HepG2 (cell line): ENCODE measurements at regions not wholly inside any gene's neighbourhood (a gene's known extent, or its start where the extent isn't known, plus 50 kb on each side); places are given as distances from the start of the nearest gene placed in this dataset.

Experiments
- ATAC-seq: fragments of 200-7000 bp; cut with Tn5 transposase; 3 replicates; pipeline ENCODE4 v1.9.1; 2020; ENCODE audit warnings: mild to moderate bottlenecking, moderate library complexity
- BruUV-seq: library from RNA; stranded (reverse); fragments of 400-500 nt; replicated peaks from 2 replicates; lab custom pipeline; 2021; lab: Mats Ljungman, UMichigan
- CTCF ChIA-PET: fragments of 300-600 bp; formaldehyde crosslinking; extraction: SDS; loops from one replicate; lab custom pipeline; 2021; ENCODE audit warnings: low total read pairs, inconsistent platforms, low intra/inter-chr PET ratio; lab: Yijun Ruan, JAX
- POLR2A ChIA-PET: fragments of 350-600 bp; sonication (Branson Sonifier 250); formaldehyde crosslinking; loops from one replicate; lab custom pipeline; 2020; ENCODE audit warnings: antibody characterized with exemption, inconsistent platforms; lab: Yijun Ruan, JAX
- DNase-seq: peaks from one replicate; pipeline ENCODE4 v3.0.0-alpha.2; 2015; ENCODE audit warnings: low spot score
- FAIRE-seq: peaks from 3 replicates; lab custom pipeline; 2011; peaks lifted over from hg19 to GRCh38; lab: Jason Lieb, UNC
- H2AFZ ChIP-seq: one replicate; pipeline ENCODE4 v1.6.1; 2011; ENCODE audit warnings: low read length, inconsistent platforms
- H3K27ac ChIP-seq: fragments of 300-600 bp; 3 replicates; pipeline ENCODE4 v1.8.0; 2011; ENCODE audit warnings: mixed run types, mild to moderate bottlenecking, mixed read lengths, low read length, inconsistent platforms; ENCODE audit not compliant: insufficient read depth; ENCODE audit errors: extremely low read length
- H3K27me3 ChIP-seq, 2 experiments: fragments of 200-600 bp in 1 of 2; 2 replicates in 1 of 2; 3 replicates in 1 of 2; pipeline versions ENCODE4 v1.6.0 to v1.8.0; 2011; ENCODE audit warnings: low read length in 2 of 2, mild to moderate bottlenecking in 2 of 2, moderate library complexity in 2 of 2, inconsistent platforms in 1 of 2; ENCODE audit not compliant: insufficient read depth in 2 of 2, control insufficient read depth in 1 of 2
- H3K36me3 ChIP-seq, 2 experiments: fragments of 200-600 bp in 1 of 2; replicated peaks in 1 of 2; 2 replicates in 1 of 2; 3 replicates in 1 of 2; pipeline versions ENCODE4 v1.5.1 to v1.8.0; 2011; ENCODE audit warnings: low read length in 2 of 2, inconsistent platforms in 1 of 2; ENCODE audit not compliant: insufficient read depth in 2 of 2, control insufficient read depth in 1 of 2
- H3K4me1 ChIP-seq: 2 replicates; pipeline ENCODE4 v1.5.1; 2012; ENCODE audit warnings: low read length, inconsistent platforms; ENCODE audit not compliant: insufficient read depth
- H3K4me2 ChIP-seq: 2 replicates; pipeline ENCODE4 v1.6.0; 2011; ENCODE audit warnings: low read depth, low read length, inconsistent platforms
- H3K4me3 ChIP-seq, 3 experiments: fragments of 200-600 bp in 1 of 3; sonication (generic), shearing (Covaris generic) in 1 of 3; replicated peaks in 1 of 3; 2 replicates each; pipeline ENCODE4 v1.5.1; 2011 to 2016; ENCODE audit warnings: low read length in 3 of 3, inconsistent platforms in 2 of 3, low read depth in 2 of 3, mild to moderate bottlenecking in 2 of 3, control low read depth in 1 of 3, mixed read lengths in 1 of 3; ENCODE audit not compliant: insufficient read depth in 1 of 3
- H3K79me2 ChIP-seq: one replicate; pipeline ENCODE4 v1.6.1; 2011; ENCODE audit warnings: low read length, inconsistent platforms; ENCODE audit not compliant: insufficient read depth
- H3K9ac ChIP-seq: 2 replicates; pipeline ENCODE4 v1.6.0; 2011; ENCODE audit warnings: mild to moderate bottlenecking, low read depth, low read length, inconsistent platforms; ENCODE audit not compliant: insufficient read depth
- H3K9me3 ChIP-seq: 2 replicates; pipeline ENCODE4 v1.5.1; 2012; ENCODE audit warnings: mild to moderate bottlenecking, low read length
- H4K20me1 ChIP-seq: 2 replicates; pipeline ENCODE4 v1.6.0; 2011; ENCODE audit warnings: inconsistent platforms, mild to moderate bottlenecking, low read length, moderate library complexity; ENCODE audit not compliant: insufficient read depth
- AHR ChIP-seq: IDR thresholded peaks from 2 replicates; pipeline ENCODE4 v1.6.1; 2018; ENCODE audit warnings: missing genetic modification reagents, missing compliant biosample characterization
- BRCA1 ChIP-seq: sonication (generic); formaldehyde crosslinking; IDR thresholded peaks from 2 replicates; pipeline ENCODE4 v1.4.0; 2020; ENCODE audit warnings: missing genetic modification reagents
- CHD4 ChIP-seq: fragments of 200-600 bp; sonication (generic); IDR thresholded peaks from 2 replicates; pipeline ENCODE4 v1.7.0; 2017; ENCODE audit warnings: mild to moderate bottlenecking, low read length, borderline replicate concordance
- E2F1 ChIP-seq: sonication (generic); formaldehyde crosslinking; IDR thresholded peaks from 2 replicates; pipeline ENCODE4 v1.5.0; 2020; ENCODE audit warnings: missing genetic modification reagents
- SALL1 ChIP-seq: sonication (generic); formaldehyde crosslinking; IDR thresholded peaks from 2 replicates; pipeline ENCODE4 v1.8.0; 2022; ENCODE audit warnings: mild to moderate bottlenecking, missing genetic modification reagents
- SAP130 ChIP-seq: IDR thresholded peaks from 2 replicates; pipeline ENCODE4 v1.6.1; 2016; ENCODE audit warnings: low read depth
- TARDBP ChIP-seq: sonication (generic); formaldehyde crosslinking; IDR thresholded peaks from 2 replicates; pipeline ENCODE4 v1.8.0; 2022; ENCODE audit warnings: mild to moderate bottlenecking, missing genetic modification reagents
- YY1 ChIP-seq: IDR thresholded peaks from 2 replicates; pipeline ENCODE4 v1.6.1; 2011; ENCODE audit warnings: low read length, low read depth, moderate library complexity, mild to moderate bottlenecking; ENCODE audit not compliant: insufficient read depth, insufficient replicate concordance
- ZBTB37 ChIP-seq: sonication (generic); formaldehyde crosslinking; IDR thresholded peaks from 2 replicates; pipeline ENCODE4 v1.4.0; 2020; ENCODE audit warnings: mild to moderate bottlenecking, missing genetic modification reagents
- ZNF234 ChIP-seq: sonication (generic); formaldehyde crosslinking; conservative IDR thresholded peaks from 2 replicates; pipeline ENCODE4 v1.5.1; 2020; ENCODE audit warnings: mild to moderate bottlenecking, missing genetic modification reagents
- ZNF280D ChIP-seq: sonication (generic); formaldehyde crosslinking; IDR thresholded peaks from 2 replicates; pipeline ENCODE4 v1.5.1; 2020; ENCODE audit warnings: mild to moderate bottlenecking, missing genetic modification reagents
- ZNF549 ChIP-seq: sonication (generic); formaldehyde crosslinking; IDR thresholded peaks from 2 replicates; pipeline ENCODE4 v1.5.0; 2020; ENCODE audit warnings: missing genetic modification reagents
- ZNF577 ChIP-seq: sonication (generic); formaldehyde crosslinking; IDR thresholded peaks from 2 replicates; pipeline ENCODE4 v1.4.0; 2020; ENCODE audit warnings: mild to moderate bottlenecking, low read depth, missing genetic modification reagents, borderline replicate concordance
- ZNF609 ChIP-seq: sonication (generic); formaldehyde crosslinking; IDR thresholded peaks from 2 replicates; pipeline ENCODE4 v1.4.0; 2020; ENCODE audit warnings: mild to moderate bottlenecking, missing genetic modification reagents, borderline replicate concordance
- ZNF75D ChIP-seq: sonication (generic); formaldehyde crosslinking; IDR thresholded peaks from 2 replicates; pipeline ENCODE4 v1.8.1; 2023; ENCODE audit warnings: missing genetic modification reagents, mild to moderate bottlenecking, borderline replicate concordance
- ZNF761 ChIP-seq: sonication (generic); formaldehyde crosslinking; conservative IDR thresholded peaks from 2 replicates; pipeline ENCODE4 v1.4.0; 2020; ENCODE audit warnings: mild to moderate bottlenecking, missing genetic modification reagents
- whole genome bisulfite sequencing: methylation state at CpG from one replicate; pipeline ENCODE4 v1.1.6; 2017; ENCODE audit warnings: low lambda C conversion rate; 5-methylcytosine and 5-hydroxymethylcytosine counted together
- in situ Hi-C: cut with HindIII; loops from 2 replicates; pipeline ENCODE4 v1.10.0; 2017; ENCODE audit warnings: low pct_unique_long_range_greater_than_20kb; ENCODE audit not compliant: extremely low pct_ligation_motif_present
- intact Hi-C: fragments of 100-400 bp; cut with micrococcal nuclease; formaldehyde crosslinking; loops from one replicate; pipeline ENCODE4 v1.10.0; 2022; ENCODE audit not compliant: unreplicated experiment

- 2% methylated on average over 5 of the region's 5 CpGs for WGBS
- no TSS peak for BruUV-seq
- Histone ChIP-seq H3K4me1 (no peaks in the 10 kb centered on the region), H3K27ac (no peak overlapping the region), H3K4me2 (no peak overlapping the region), H3K9ac (no peak overlapping the region), H3K27me3 (no peaks in the 10 kb centered on the region), H3K79me2 (no peaks in the 10 kb centered on the region), H3K36me3 (no peaks in the 10 kb centered on the region), H3K9me3 (no peaks in the 10 kb centered on the region), H2AFZ (no peak overlapping the region), H4K20me1 (no peaks in the 10 kb centered on the region), H3K4me3 (no peak overlapping the region)
- ChIA-PET CTCF (no interaction called here), POLR2A (no interaction called here)
- FAIRE-seq, result no peak
- no peak for ATAC-seq
- intact Hi-C loops, result no loop called here
- DNase-seq, result no peak
- in situ Hi-C loops, result no loop called here
- TF ChIP-seq ZNF609 (CRISPR knock-in tag), result no peak
- TF ChIP-seq BRCA1 (CRISPR knock-in tag), result no peak
- no peak for TF ChIP-seq SALL1
- TF ChIP-seq ZNF761 (CRISPR knock-in tag), result no peak
- TF ChIP-seq ZNF75D (CRISPR knock-in tag), result no peak
- no peak for TF ChIP-seq ZNF234
- TF ChIP-seq TARDBP (CRISPR knock-in tag), result no peak
- no peak for TF ChIP-seq ZNF577 (CRISPR knock-in tag)
- no peak for TF ChIP-seq ZNF549 (CRISPR knock-in tag)
- TF ChIP-seq ZBTB37 (CRISPR knock-in tag), result no peak
- TF ChIP-seq CHD4, result no peak
- TF ChIP-seq AHR (CRISPR knock-in tag), result no peak
- TF ChIP-seq ZNF280D, result no peak
- TF ChIP-seq YY1, result no peak
- TF ChIP-seq E2F1 (CRISPR knock-in tag), result no peak
- TF ChIP-seq SAP130 (CRISPR knock-in tag), result no peak
These were observed 129.6 kb downstream of the ZWINT start for GRCh38 chr10:56231436-56231835.
